Fibroblast of lung (primary cell): ENCODE measurements at regions not wholly inside any gene's neighbourhood (a gene's known extent, or its start where the extent isn't known, plus 50 kb on each side); places are given as distances from the start of the nearest gene placed in this dataset.

Experiments used
- DNase-seq, 2 donors: peaks; one replicate each; pipeline versions ENCODE4 v3.0.0 to v3.0.0-alpha.2; 2010; ENCODE audit warnings: low read depth in 2 of 2
- H2AFZ ChIP-seq: 2 replicates; pipeline ENCODE4 v1.5.1; 2012; ENCODE audit warnings: low read length, control low read depth, inconsistent platforms
- H3K27ac ChIP-seq: 2 replicates; pipeline ENCODE4 v1.5.1; 2011; ENCODE audit warnings: low read length, control low read depth; ENCODE audit not compliant: insufficient read depth
- H3K27me3 ChIP-seq: 2 replicates; pipeline ENCODE4 v1.5.1; 2011; ENCODE audit warnings: mild to moderate bottlenecking, low read length; ENCODE audit not compliant: control insufficient read depth, insufficient read depth
- H3K36me3 ChIP-seq: 2 replicates; pipeline ENCODE4 v1.5.1; 2011; ENCODE audit warnings: low read length; ENCODE audit not compliant: control insufficient read depth, insufficient read depth
- H3K4me1 ChIP-seq: 2 replicates; pipeline ENCODE4 v1.5.1; 2011; ENCODE audit warnings: low read length; ENCODE audit not compliant: control insufficient read depth, insufficient read depth; ENCODE audit errors: extremely low read depth
- H3K4me2 ChIP-seq: 2 replicates; pipeline ENCODE4 v1.5.1; 2011; ENCODE audit warnings: low read length, control low read depth; ENCODE audit not compliant: insufficient read depth; ENCODE audit errors: extremely low read depth
- H3K4me3 ChIP-seq, 4 experiments: fragments of 200-600 bp in 1 of 4; sonication (generic) in 1 of 4; replicated peaks in 1 of 4; 2 replicates each; pipeline ENCODE4 v1.5.1; 2011 to 2016; ENCODE audit warnings: low read length in 4 of 4, low read depth in 3 of 4, mild to moderate bottlenecking in 3 of 4, control low read depth in 2 of 4, inconsistent platforms in 1 of 4, mixed read lengths in 1 of 4; ENCODE audit not compliant: insufficient read depth in 1 of 4; ENCODE audit errors: control extremely low read depth in 1 of 4
- H3K79me2 ChIP-seq: 2 replicates; pipeline ENCODE4 v1.5.1; 2012; ENCODE audit warnings: mild to moderate bottlenecking, low read length, inconsistent platforms; ENCODE audit not compliant: control insufficient read depth, insufficient read depth
- H3K9ac ChIP-seq: 2 replicates; pipeline ENCODE4 v1.5.1; 2011; ENCODE audit warnings: mild to moderate bottlenecking, low read length, control low read depth; ENCODE audit not compliant: insufficient read depth
- H3K9me3 ChIP-seq: 2 replicates; pipeline ENCODE4 v1.5.1; 2012; ENCODE audit warnings: low read depth, low read length; ENCODE audit not compliant: control insufficient read depth, insufficient read depth
- H4K20me1 ChIP-seq: 2 replicates; pipeline ENCODE4 v1.5.1; 2011; ENCODE audit warnings: low read length; ENCODE audit not compliant: control insufficient read depth, insufficient read depth; ENCODE audit errors: extremely low read depth
- CTCF ChIP-seq, 2 donors: IDR thresholded peaks in 1 of 2; conservative IDR thresholded peaks in 1 of 2; 1 replicate in 1 of 2; 2 replicates in 1 of 2; pipeline ENCODE4 v1.5.1; 2011 to 2012; ENCODE audit warnings: low read length in 2 of 2, control low read depth in 1 of 2, inconsistent platforms in 1 of 2, low read depth in 1 of 2, mild to moderate bottlenecking in 1 of 2
- EZH2 ChIP-seq: IDR thresholded peaks from 2 replicates; pipeline ENCODE4 v1.5.1; 2012; ENCODE audit warnings: low read length, control low read depth, mild to moderate bottlenecking; ENCODE audit errors: missing control alignments

GRCh38 chr15:39434163-39434562, 146.7 kb upstream of the THBS1 start:
- Histone ChIP-seq H3K79me2 (no peaks in the 10 kb centered on the region), H3K27me3 (no peaks in the 10 kb centered on the region), H3K4me2 (no peak overlapping the region), H4K20me1 (no peaks in the 10 kb centered on the region), H3K4me3 (no peak overlapping the region), H3K27ac (no peak overlapping the region), H3K36me3 (no peaks in the 10 kb centered on the region), H3K9me3 (no peaks in the 10 kb centered on the region), H2AFZ (no peak overlapping the region), H3K9ac (no peak overlapping the region), H3K4me1 (peaks cover 2% of the 10 kb centered on the region)
- no peak for TF ChIP-seq EZH2
- no peak for TF ChIP-seq CTCF (conservative IDR thresholded peaks at IDR 0.05 in 1 of 2, IDR thresholded peaks at IDR 0.05 in 1 of 2; ENCODE audit: low read depth in 1 of 2, low read length in 2 of 2)
- peak in 1 of 2 donors; percentile 46 for DNase-seq

- H3K36me3 ChIP-seq = no peaks in the 10 kb centered on the region
- peaks cover 2% of the 10 kb centered on the region for H3K4me1 ChIP-seq
- no peak overlapping the region for H2AFZ ChIP-seq
- H3K4me2 ChIP-seq = no peak overlapping the region
- H3K79me2 ChIP-seq = no peaks in the 10 kb centered on the region
- no peak for TF ChIP-seq EZH2
- TF ChIP-seq CTCF (conservative IDR thresholded peaks at IDR 0.05 in 1 of 2, IDR thresholded peaks at IDR 0.05 in 1 of 2; ENCODE audit: low read depth in 1 of 2, low read length in 2 of 2) = no peak
- H3K27me3 ChIP-seq = no peaks in the 10 kb centered on the region
- H3K4me3 ChIP-seq = no peak overlapping the region
- no peaks in the 10 kb centered on the region for H4K20me1 ChIP-seq
- H3K9ac ChIP-seq = no peak overlapping the region
- H3K9me3 ChIP-seq = no peaks in the 10 kb centered on the region
- DNase-seq = no peak
- H3K27ac ChIP-seq = no peak overlapping the region
Measured at GRCh38 chr15:39434751-39435238, 146.1 kb upstream of the THBS1 start.

GRCh38 chr15:39435244-39435643, 145.6 kb upstream of the THBS1 start:
- no peak for DNase-seq
- Histone ChIP-seq H4K20me1 (no peaks in the 10 kb centered on the region), H2AFZ (no peak overlapping the region), H3K36me3 (no peaks in the 10 kb centered on the region), H3K4me2 (no peak overlapping the region), H3K4me3 (no peak overlapping the region), H3K9ac (no peak overlapping the region), H3K4me1 (no peaks in the 10 kb centered on the region), H3K9me3 (no peaks in the 10 kb centered on the region), H3K27ac (no peak overlapping the region), H3K27me3 (no peaks in the 10 kb centered on the region), H3K79me2 (no peaks in the 10 kb centered on the region)
- TF ChIP-seq CTCF (conservative IDR thresholded peaks at IDR 0.05 in 1 of 2, IDR thresholded peaks at IDR 0.05 in 1 of 2; ENCODE audit: low read depth in 1 of 2, low read length in 2 of 2) = no peak
